Neutrophil (primary cell): ENCODE measurements at regions not wholly inside any gene's neighbourhood (a gene's known extent, or its start where the extent isn't known, plus 50 kb on each side); places are given as distances from the start of the nearest gene placed in this dataset.

Experiments
- H3K27ac ChIP-seq: fragments of 200-600 bp; sonication (generic); 2 replicates; pipeline ENCODE4 v1.5.1; 2016; ENCODE audit warnings: mild to moderate bottlenecking, moderate library complexity
- H3K27me3 ChIP-seq: fragments of 200-600 bp; sonication (generic); 2 replicates; pipeline ENCODE4 v1.6.0; 2016; ENCODE audit warnings: mild to moderate bottlenecking
- H3K36me3 ChIP-seq: fragments of 200-600 bp; sonication (generic); 2 replicates; pipeline ENCODE4 v1.5.1; 2017
- H3K4me1 ChIP-seq, 2 experiments: fragments of 200-600 bp in 1 of 2; sonication (generic) in 1 of 2; 1 replicate in 1 of 2; 2 replicates in 1 of 2; pipeline versions ENCODE4 v1.5.1 to v1.6.1; 2013 to 2016; ENCODE audit warnings: low read depth in 1 of 2, low read length in 1 of 2, mild to moderate bottlenecking in 1 of 2, moderate library complexity in 1 of 2; ENCODE audit not compliant: control insufficient read depth in 1 of 2, insufficient read depth in 1 of 2
- H3K4me3 ChIP-seq, 2 experiments: fragments of 200-600 bp in 1 of 2; sonication (generic) in 1 of 2; 1 replicate in 1 of 2; 2 replicates in 1 of 2; pipeline ENCODE4 v1.5.1; 2013 to 2016; ENCODE audit warnings: low read depth in 1 of 2, low read length in 1 of 2, mild to moderate bottlenecking in 1 of 2, moderate library complexity in 1 of 2
- H3K9me3 ChIP-seq: fragments of 200-600 bp; sonication (generic); 2 replicates; pipeline ENCODE4 v1.5.1; 2016
- TF ChIP-seq, protein P1 (sequence below): fragments of 200-600 bp; sonication (generic); IDR thresholded peaks from 2 replicates; pipeline ENCODE4 v1.5.1; 2016; ENCODE audit warnings: antibody characterized with exemption

DNA sequence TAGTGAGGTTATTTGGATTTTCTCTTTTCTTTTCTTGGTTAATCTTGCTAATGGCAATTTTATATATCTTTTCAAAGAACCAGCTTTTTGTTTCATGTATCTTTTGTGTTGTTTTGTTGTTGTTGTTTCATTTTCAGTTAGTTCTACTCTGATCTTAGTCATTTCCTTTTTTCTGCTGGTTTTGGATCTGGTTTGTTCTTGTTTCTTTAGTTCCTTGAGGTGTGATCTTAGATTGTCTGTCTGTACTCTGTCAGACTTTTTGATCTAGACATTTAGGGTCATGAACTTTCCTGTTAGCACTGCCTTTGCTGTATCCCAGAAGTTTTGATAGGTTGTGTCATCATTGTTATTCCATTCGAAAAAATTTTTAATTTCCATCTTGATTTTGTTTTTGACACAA is 399.7 kb downstream of the TLE1 start:
- TF ChIP-seq, protein P1, sequence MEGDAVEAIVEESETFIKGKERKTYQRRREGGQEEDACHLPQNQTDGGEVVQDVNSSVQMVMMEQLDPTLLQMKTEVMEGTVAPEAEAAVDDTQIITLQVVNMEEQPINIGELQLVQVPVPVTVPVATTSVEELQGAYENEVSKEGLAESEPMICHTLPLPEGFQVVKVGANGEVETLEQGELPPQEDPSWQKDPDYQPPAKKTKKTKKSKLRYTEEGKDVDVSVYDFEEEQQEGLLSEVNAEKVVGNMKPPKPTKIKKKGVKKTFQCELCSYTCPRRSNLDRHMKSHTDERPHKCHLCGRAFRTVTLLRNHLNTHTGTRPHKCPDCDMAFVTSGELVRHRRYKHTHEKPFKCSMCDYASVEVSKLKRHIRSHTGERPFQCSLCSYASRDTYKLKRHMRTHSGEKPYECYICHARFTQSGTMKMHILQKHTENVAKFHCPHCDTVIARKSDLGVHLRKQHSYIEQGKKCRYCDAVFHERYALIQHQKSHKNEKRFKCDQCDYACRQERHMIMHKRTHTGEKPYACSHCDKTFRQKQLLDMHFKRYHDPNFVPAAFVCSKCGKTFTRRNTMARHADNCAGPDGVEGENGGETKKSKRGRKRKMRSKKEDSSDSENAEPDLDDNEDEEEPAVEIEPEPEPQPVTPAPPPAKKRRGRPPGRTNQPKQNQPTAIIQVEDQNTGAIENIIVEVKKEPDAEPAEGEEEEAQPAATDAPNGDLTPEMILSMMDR: no peak
- H3K9me3 ChIP-seq: no peaks in the 10 kb centered on the region
- no peak overlapping the region for H3K27ac ChIP-seq
- no peaks in the 10 kb centered on the region for H3K4me1 ChIP-seq
- H3K4me3 ChIP-seq: no peak overlapping the region
- H3K27me3 ChIP-seq: no peaks in the 10 kb centered on the region
- H3K36me3 ChIP-seq: no peaks in the 10 kb centered on the region

DNA sequence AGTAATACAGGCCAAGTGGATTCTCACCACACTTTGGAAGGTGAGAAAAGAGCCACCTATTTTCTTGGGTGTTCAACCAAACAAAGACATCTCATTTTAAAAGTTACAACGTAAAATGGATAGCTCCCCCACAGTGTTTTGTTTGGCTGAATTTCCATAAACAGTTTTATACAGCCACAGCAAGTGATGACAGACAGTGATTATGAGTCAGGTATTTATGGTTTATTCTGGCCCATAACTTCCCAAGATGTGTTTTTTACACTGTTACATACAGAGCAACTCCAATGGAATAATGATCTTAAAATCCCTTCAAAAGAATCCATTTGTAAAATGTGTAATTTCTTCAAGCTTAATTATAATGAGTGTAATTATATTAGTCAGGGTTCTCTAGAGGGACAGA is 421.3 kb downstream of the TLE1 start:
- no peaks in the 10 kb centered on the region for H3K9me3 ChIP-seq
- no peaks in the 10 kb centered on the region for H3K36me3 ChIP-seq
- TF ChIP-seq, protein P1: no peak
- H3K4me3 ChIP-seq: no peak overlapping the region
- H3K27ac ChIP-seq: no peak overlapping the region
- no peaks in the 10 kb centered on the region for H3K27me3 ChIP-seq
- H3K4me1 ChIP-seq: no peaks in the 10 kb centered on the region

DNA sequence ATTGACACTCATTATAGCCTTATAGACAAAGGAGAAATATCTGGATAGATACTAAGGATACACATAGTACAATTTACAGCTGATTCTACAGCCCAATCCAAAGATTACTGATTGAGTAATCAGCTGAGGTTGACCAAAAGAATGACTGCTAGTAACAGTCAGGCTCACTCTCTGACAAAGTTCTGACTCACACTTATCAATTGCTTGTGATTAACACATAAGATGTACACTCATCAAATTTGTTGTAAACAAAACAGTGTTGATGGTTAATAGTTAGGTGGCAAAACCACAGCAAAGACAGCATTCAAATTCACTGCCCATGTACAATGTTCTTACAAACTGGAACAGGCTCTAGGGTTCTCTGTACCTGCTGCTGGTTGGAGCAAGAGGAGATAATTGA is 422.7 kb downstream of the TLE1 start:
- TF ChIP-seq, protein P1: no peak
- H3K4me3 ChIP-seq: no peak overlapping the region
- no peaks in the 10 kb centered on the region for H3K27me3 ChIP-seq
- H3K36me3 ChIP-seq: no peaks in the 10 kb centered on the region
- no peaks in the 10 kb centered on the region for H3K9me3 ChIP-seq
- no peak overlapping the region for H3K27ac ChIP-seq
- no peaks in the 10 kb centered on the region for H3K4me1 ChIP-seq

DNA sequence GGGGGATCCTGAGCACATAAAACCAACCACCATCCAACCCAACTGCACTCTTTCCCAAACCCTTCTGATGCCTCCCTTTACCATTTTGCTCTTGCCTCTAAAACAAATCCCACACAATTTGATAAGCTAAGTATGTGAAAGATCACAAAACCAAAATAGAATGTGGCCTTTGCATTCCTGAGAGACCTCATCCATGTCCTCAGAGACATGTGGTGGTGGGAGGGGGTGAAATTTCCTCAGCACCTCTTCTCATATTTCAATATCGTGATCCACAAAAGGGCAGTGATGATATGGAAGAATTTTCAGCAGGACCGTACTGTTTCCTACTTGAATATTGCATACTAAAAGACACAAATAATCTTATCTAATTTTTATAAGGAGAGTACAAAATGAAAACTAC is 423.3 kb downstream of the TLE1 start:
- no peaks in the 10 kb centered on the region for H3K9me3 ChIP-seq
- H3K27ac ChIP-seq: no peak overlapping the region
- H3K27me3 ChIP-seq: no peaks in the 10 kb centered on the region
- H3K4me1 ChIP-seq: no peaks in the 10 kb centered on the region
- no peak overlapping the region for H3K4me3 ChIP-seq
- H3K36me3 ChIP-seq: no peaks in the 10 kb centered on the region
- TF ChIP-seq, protein P1: no peak

DNA sequence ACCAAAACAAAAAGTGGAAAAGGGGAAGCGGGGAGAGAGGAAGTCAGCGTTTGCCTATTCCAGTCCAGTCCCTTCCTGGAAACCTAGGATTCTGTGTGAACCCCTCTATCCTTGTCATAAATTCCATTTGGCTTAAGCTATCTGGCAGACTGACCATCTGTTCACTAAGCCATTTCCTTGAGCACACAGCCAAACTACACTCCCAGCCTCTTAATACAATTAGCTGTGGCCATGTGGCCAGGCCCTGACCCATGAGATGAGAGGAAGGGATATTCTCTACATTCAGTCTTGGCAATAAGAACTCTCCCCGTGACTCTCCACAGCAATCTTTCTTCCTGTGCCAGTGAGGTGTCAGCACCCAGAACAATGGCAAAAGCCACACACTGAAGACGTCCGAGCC is 424.8 kb downstream of the TLE1 start:
- TF ChIP-seq, protein P1: no peak

DNA sequence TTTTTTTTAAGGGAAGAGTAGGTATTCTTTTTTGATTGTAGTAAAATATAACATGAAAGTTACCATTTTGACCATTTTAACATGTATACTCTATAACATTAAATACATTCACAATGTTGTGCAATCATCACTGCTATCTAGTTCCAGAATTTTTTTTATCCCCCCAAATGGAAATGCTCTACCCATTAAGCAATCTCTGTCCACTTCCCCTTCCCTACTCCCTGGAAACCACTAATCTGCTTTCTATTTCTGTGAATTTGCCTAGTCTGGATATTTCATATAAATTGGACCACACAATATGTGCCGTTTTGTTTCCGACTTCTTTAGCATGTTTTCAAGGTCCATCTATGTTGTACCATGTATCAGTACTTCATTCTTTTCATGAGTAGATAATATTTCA is 429.5 kb downstream of the TLE1 start:
- Histone ChIP-seq H3K4me3 (no peak overlapping the region), H3K36me3 (no peaks in the 10 kb centered on the region)

More for the DNA sequence above, 424.8 kb downstream of the TLE1 start:
- Histone ChIP-seq H3K4me3 (no peak overlapping the region), H3K27me3 (no peaks in the 10 kb centered on the region), H3K9me3 (no peaks in the 10 kb centered on the region), H3K36me3 (no peaks in the 10 kb centered on the region), H3K27ac (no peak overlapping the region), H3K4me1 (no peaks in the 10 kb centered on the region)

More for the DNA sequence above, 429.5 kb downstream of the TLE1 start:
- no peaks in the 10 kb centered on the region for H3K27me3 ChIP-seq
- H3K9me3 ChIP-seq: no peaks in the 10 kb centered on the region
- H3K27ac ChIP-seq: no peak overlapping the region
- H3K4me1 ChIP-seq: no peaks in the 10 kb centered on the region
- TF ChIP-seq, protein P1: no peak
